ENCODE measurements at regions not wholly inside any gene's neighbourhood (a gene's known extent, or its start where the extent isn't known, plus 50 kb on each side); places are given as distances from the start of the nearest gene placed in this dataset.

DNA sequence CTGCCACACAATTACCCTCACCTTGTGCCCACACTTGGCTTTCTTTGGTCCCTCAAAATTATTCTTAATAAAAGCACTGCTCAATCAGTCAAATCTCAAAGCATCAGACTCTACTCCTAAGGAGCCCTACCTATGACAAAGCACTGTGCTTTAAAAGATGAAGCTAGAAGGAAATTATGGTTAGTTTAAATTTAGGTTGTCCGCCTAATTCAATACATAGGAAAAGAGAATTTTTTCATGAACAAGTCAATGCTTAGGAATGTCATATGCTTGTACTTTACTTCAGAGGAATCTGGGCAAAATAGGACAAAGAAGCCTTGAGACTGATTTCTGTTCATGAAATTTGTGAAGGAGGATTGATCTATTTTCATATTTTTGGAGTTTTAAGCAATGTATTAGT, 726.4 kb upstream of the CDH2 start:
- Histone ChIP-seq H3K27ac (ENCODE audit: low read depth, low read length) (no peak overlapping the region), H4K20me1 (ENCODE audit: control insufficient read depth, insufficient read depth, low read depth, low read length) (no peaks in the 10 kb centered on the region), H3K4me2 (ENCODE audit: low read length) (no peak overlapping the region), H3K9me3 (ENCODE audit: control insufficient read depth, insufficient read depth, low read length) (no peaks in the 10 kb centered on the region), H3K4me1 (ENCODE audit: control insufficient read depth, low read length) (no peaks in the 10 kb centered on the region), H3K9me2 (replicated peaks; ENCODE audit: control insufficient read depth, low read length) (no peaks in the 10 kb centered on the region), H3F3A (ENCODE audit: control insufficient read depth, insufficient read depth) (no peaks in the 10 kb centered on the region), H3K27me3 (ENCODE audit: control insufficient read depth, low read length) (no peaks in the 10 kb centered on the region), H3K4me3 (ENCODE audit: low read length) (no peak overlapping the region), H3K36me3 (ENCODE audit: control insufficient read depth, low read length) (no peaks in the 10 kb centered on the region), H3K79me2 (ENCODE audit: control insufficient read depth, low read length) (no peaks in the 10 kb centered on the region)
- TF ChIP-seq, protein P1, sequence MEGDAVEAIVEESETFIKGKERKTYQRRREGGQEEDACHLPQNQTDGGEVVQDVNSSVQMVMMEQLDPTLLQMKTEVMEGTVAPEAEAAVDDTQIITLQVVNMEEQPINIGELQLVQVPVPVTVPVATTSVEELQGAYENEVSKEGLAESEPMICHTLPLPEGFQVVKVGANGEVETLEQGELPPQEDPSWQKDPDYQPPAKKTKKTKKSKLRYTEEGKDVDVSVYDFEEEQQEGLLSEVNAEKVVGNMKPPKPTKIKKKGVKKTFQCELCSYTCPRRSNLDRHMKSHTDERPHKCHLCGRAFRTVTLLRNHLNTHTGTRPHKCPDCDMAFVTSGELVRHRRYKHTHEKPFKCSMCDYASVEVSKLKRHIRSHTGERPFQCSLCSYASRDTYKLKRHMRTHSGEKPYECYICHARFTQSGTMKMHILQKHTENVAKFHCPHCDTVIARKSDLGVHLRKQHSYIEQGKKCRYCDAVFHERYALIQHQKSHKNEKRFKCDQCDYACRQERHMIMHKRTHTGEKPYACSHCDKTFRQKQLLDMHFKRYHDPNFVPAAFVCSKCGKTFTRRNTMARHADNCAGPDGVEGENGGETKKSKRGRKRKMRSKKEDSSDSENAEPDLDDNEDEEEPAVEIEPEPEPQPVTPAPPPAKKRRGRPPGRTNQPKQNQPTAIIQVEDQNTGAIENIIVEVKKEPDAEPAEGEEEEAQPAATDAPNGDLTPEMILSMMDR (IDR thresholded peaks at IDR 0.05; ENCODE audit: low read depth, low read length, poor library complexity, severe bottlenecking), result no peak
- no peak for TF ChIP-seq EZH2phosphoT487 (IDR thresholded peaks at IDR 0.05; ENCODE audit: borderline replicate concordance, low read length)

DNA sequence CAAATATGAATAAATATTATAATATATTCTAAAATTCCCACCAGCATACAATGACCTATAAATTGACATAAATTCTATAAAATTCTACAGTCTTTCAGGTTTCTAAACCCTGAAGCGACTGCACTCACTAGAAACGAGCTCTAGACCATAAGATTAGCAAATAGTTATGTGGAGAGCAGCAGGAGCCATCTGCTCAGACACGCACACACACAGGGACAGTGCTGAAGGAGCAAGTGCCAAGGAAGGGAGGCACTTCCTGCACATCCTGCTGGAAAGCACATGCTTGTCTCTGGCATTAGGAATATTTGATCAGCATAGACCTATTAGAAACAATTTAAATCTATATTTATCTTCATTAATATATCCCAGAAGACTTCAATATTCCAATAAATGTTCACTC, 713.9 kb upstream of the CDH2 start:
- H3K4me2 ChIP-seq (ENCODE audit: low read length), result no peak overlapping the region
- H3K27me3 ChIP-seq (ENCODE audit: control insufficient read depth, low read length), result no peaks in the 10 kb centered on the region
- H3K9me3 ChIP-seq (ENCODE audit: control insufficient read depth, insufficient read depth, low read length), result no peaks in the 10 kb centered on the region
- no peak overlapping the region for H3K27ac ChIP-seq (ENCODE audit: low read depth, low read length)
- H3K36me3 ChIP-seq (ENCODE audit: control insufficient read depth, low read length), result no peaks in the 10 kb centered on the region
- no peak overlapping the region for H3K4me3 ChIP-seq (ENCODE audit: low read length)
- TF ChIP-seq, protein P1 (IDR thresholded peaks at IDR 0.05; ENCODE audit: low read depth, low read length, poor library complexity, severe bottlenecking), result no peak
- no peak for TF ChIP-seq EZH2phosphoT487 (IDR thresholded peaks at IDR 0.05; ENCODE audit: borderline replicate concordance, low read length)
- H3F3A ChIP-seq (ENCODE audit: control insufficient read depth, insufficient read depth), result no peaks in the 10 kb centered on the region
- H3K9me2 ChIP-seq (replicated peaks; ENCODE audit: control insufficient read depth, low read length), result no peaks in the 10 kb centered on the region
- H4K20me1 ChIP-seq (ENCODE audit: control insufficient read depth, insufficient read depth, low read depth, low read length), result no peaks in the 10 kb centered on the region
- H3K79me2 ChIP-seq (ENCODE audit: control insufficient read depth, low read length), result no peaks in the 10 kb centered on the region
- H3K4me1 ChIP-seq (ENCODE audit: control insufficient read depth, low read length), result no peaks in the 10 kb centered on the region

DNA sequence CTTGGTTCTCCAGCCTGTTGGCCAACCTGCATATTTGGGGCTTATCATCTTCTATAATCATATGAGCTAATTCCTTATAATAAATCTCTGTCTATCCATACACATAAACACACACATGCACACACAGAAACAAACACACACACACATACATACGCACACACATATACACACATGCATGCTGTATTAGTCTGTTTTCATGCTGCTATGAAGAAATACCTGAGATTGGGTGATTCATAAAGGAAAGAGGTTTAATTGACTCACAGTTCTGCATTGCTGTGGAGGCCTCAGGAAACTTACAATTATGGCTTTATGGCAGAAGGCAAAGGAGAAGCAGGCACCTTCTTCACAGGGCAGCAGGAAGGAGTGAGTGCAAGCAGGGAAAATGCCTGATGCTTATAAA, 707.4 kb upstream of the CDH2 start:
- TF ChIP-seq EZH2phosphoT487 (IDR thresholded peaks at IDR 0.05; ENCODE audit: borderline replicate concordance, low read length), result no peak
- TF ChIP-seq, protein P1 (IDR thresholded peaks at IDR 0.05; ENCODE audit: low read depth, low read length, poor library complexity, severe bottlenecking), result no peak
- Histone ChIP-seq H3K27ac (ENCODE audit: low read depth, low read length) (no peak overlapping the region), H3K4me2 (ENCODE audit: low read length) (no peak overlapping the region), H3K9me2 (replicated peaks; ENCODE audit: control insufficient read depth, low read length) (no peaks in the 10 kb centered on the region), H3F3A (ENCODE audit: control insufficient read depth, insufficient read depth) (no peaks in the 10 kb centered on the region), H4K20me1 (ENCODE audit: control insufficient read depth, insufficient read depth, low read depth, low read length) (no peaks in the 10 kb centered on the region), H3K4me3 (ENCODE audit: low read length) (no peak overlapping the region), H3K36me3 (ENCODE audit: control insufficient read depth, low read length) (no peaks in the 10 kb centered on the region), H3K4me1 (ENCODE audit: control insufficient read depth, low read length) (no peaks in the 10 kb centered on the region), H3K27me3 (ENCODE audit: control insufficient read depth, low read length) (no peaks in the 10 kb centered on the region), H3K9me3 (ENCODE audit: control insufficient read depth, insufficient read depth, low read length) (no peaks in the 10 kb centered on the region), H3K79me2 (ENCODE audit: control insufficient read depth, low read length) (no peaks in the 10 kb centered on the region)

DNA sequence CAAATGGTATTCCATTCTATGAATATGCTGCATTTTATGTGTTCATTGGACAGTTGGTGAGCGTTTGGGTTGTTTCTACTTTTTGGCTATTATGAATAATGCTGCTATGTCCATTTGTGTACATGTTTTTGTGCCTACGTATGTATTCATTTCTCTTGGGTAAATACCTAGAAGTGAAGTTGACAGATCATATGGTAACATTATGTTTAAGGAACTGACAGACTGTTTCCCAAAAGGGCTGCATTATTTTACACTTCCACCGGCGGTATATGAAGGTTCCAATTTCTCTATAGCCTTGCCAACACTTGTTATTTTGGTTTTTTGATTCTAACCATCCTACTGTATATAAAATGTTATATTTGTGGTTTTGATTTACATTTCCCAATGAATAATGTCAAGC, 703.9 kb upstream of the CDH2 start:
- Histone ChIP-seq H3K79me2 (ENCODE audit: control insufficient read depth, low read length) (no peaks in the 10 kb centered on the region), H3F3A (ENCODE audit: control insufficient read depth, insufficient read depth) (no peaks in the 10 kb centered on the region), H3K4me3 (ENCODE audit: low read length) (no peak overlapping the region), H3K27me3 (ENCODE audit: control insufficient read depth, low read length) (no peaks in the 10 kb centered on the region), H4K20me1 (ENCODE audit: control insufficient read depth, insufficient read depth, low read depth, low read length) (no peaks in the 10 kb centered on the region), H3K4me2 (ENCODE audit: low read length) (no peak overlapping the region), H3K4me1 (ENCODE audit: control insufficient read depth, low read length) (no peaks in the 10 kb centered on the region), H3K36me3 (ENCODE audit: control insufficient read depth, low read length) (no peaks in the 10 kb centered on the region), H3K9me3 (ENCODE audit: control insufficient read depth, insufficient read depth, low read length) (no peaks in the 10 kb centered on the region), H3K27ac (ENCODE audit: low read depth, low read length) (no peak overlapping the region), H3K9me2 (replicated peaks; ENCODE audit: control insufficient read depth, low read length) (no peaks in the 10 kb centered on the region)
- TF ChIP-seq, protein P1 (IDR thresholded peaks at IDR 0.05; ENCODE audit: low read depth, low read length, poor library complexity, severe bottlenecking), result no peak
- no peak for TF ChIP-seq EZH2phosphoT487 (IDR thresholded peaks at IDR 0.05; ENCODE audit: borderline replicate concordance, low read length)

Data from DOHH2 (cell line).